Right lobe of liver (tissue), 6 donors: ENCODE measurements at regions not wholly inside any gene's neighbourhood (a gene's known extent, or its start where the extent isn't known, plus 50 kb on each side); places are given as distances from the start of the nearest gene placed in this dataset.

Experiments
- ATAC-seq, 4 donors: fragments of 200-7000 bp; cut with Tn5 transposase; one replicate each; pipeline ENCODE4 v1.9.1; 2020; ENCODE audit warnings: mild to moderate bottlenecking in 4 of 4, moderate library complexity in 4 of 4
- DNase-seq, 3 donors: peaks; one replicate each; pipeline ENCODE4 v3.0.0-alpha.2; 2020
- H3K27ac ChIP-seq, 3 donors: fragments of 200-600 bp; one replicate each; pipeline ENCODE4 v1.8.0; 2022
- H3K27me3 ChIP-seq, 2 donors: fragments of 200-600 bp; one replicate each; pipeline ENCODE4 v1.8.0; 2022
- H3K36me3 ChIP-seq, 4 donors: fragments of 200-600 bp; sonication (generic) in 1 of 4; one replicate each; pipeline versions ENCODE4 v1.5.1 to v1.8.0; 2017 to 2022; ENCODE audit warnings: control low read depth in 1 of 4
- H3K4me1 ChIP-seq, 4 donors: fragments of 200-600 bp; sonication (generic) in 1 of 4; one replicate each; pipeline versions ENCODE4 v1.5.1 to v1.8.0; 2017 to 2022; ENCODE audit warnings: control low read depth in 1 of 4
- H3K4me3 ChIP-seq, 3 donors: fragments of 200-600 bp; one replicate each; pipeline ENCODE4 v1.8.0; 2022
- H3K9me3 ChIP-seq, 4 donors: fragments of 200-600 bp; sonication (generic) in 1 of 4; one replicate each; pipeline versions ENCODE4 v1.5.1 to v1.8.0; 2017 to 2022; ENCODE audit warnings: control low read depth in 1 of 4
- CTCF ChIP-seq, 4 donors: fragments of 200-600 bp in 3 of 4; fragments of 450-650 bp in 1 of 4; IDR thresholded peaks; one replicate each; pipeline versions ENCODE4 v1.5.1 to v1.8.0; 2016 to 2022; ENCODE audit warnings: antibody characterized with exemption in 4 of 4, mild to moderate bottlenecking in 2 of 4
- POLR2A ChIP-seq: fragments of 450-650 bp; IDR thresholded peaks from one replicate; pipeline ENCODE4 v1.6.1; 2017; ENCODE audit warnings: antibody characterized with exemption, mild to moderate bottlenecking
- WGBS: methylation state at CpG from one replicate; pipeline ENCODE4 v1.1.6; 2018; ENCODE audit warnings: low coverage, low lambda C conversion rate; ENCODE audit not compliant: insufficient coverage; ENCODE audit errors: missing lambda C conversion rate; 5-methylcytosine and 5-hydroxymethylcytosine counted together
- intact Hi-C, 2 donors: fragments of 100-400 bp; cut with DNase I; formaldehyde crosslinking; loops; one replicate each; pipeline versions ENCODE4 v1.11.2 to v1.14.1; 2022
- donor health status: DM: no; HTN: yes; CAD: no.
- donor health status: DM: no; HTN: no; CAD: no.
- donor health status: DM: no; HTN: no; CAD: no.
- donor health status: DM: no; HTN: yes; CAD: no.
- donor health status: DM: no; HTN: yes; CAD: no.

DNA sequence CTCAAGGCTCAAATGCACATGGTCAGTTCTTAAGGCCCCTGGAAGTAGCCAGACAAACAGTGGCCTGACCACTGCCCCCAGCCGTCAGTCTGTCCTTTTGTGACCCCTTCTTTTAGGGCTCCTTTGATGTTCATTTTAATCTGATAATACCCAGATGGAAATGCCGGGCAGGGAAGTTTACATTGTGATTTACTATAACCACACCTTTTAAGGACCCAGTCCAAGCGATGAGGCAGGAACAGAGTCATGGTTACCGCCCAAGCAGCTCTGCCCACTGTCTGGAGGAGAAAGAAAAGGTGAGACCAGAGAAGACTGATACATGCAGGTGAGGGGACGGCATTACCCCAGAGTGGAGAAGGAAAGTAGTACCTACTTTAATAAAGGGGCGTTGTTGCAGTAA, 110.6 kb downstream of the PLEKHG1 start:
- H3K27ac ChIP-seq, result no peak overlapping the region
- H3K27me3 ChIP-seq, result no peaks in the 10 kb centered on the region
- no peaks in the 10 kb centered on the region for H3K36me3 ChIP-seq
- H3K4me3 ChIP-seq, result no peak overlapping the region
- no peaks in the 10 kb centered on the region for H3K9me3 ChIP-seq
- intact Hi-C loops, result no loop called here
- WGBS, result 81% methylated on average over 6 of the region's 6 CpGs
- peaks cover 0 to 15% (median 4%) of the 10 kb centered on the region in 4 donors for H3K4me1 ChIP-seq
- ATAC-seq (no peak), DNase-seq (no peak)
- TF ChIP-seq CTCF (IDR thresholded peaks at IDR 0.05) (no peak), POLR2A (no peak)

DNA sequence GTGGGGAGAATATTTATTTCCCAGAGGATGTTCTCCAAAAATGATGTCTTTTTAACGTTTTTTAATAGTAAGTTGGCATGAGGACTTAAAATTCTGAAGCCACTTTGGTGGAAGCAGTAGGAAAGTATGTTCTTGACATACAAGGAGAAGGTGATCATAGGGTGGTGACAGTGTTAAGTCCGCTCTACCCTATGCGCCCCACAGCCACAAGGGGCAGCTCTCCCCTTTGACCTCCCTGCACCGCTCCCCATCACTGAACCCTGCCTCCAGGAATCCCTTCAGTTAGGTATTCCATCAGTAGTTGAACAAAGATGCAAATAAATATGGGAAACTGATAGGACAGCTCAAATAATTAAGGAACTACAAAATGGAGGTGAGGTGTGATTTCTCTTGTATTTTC, 111.4 kb downstream of the PLEKHG1 start:
- intact Hi-C loops, result no loop called here
- H3K36me3 ChIP-seq, result no peaks in the 10 kb centered on the region
- no peak overlapping the region for H3K27ac ChIP-seq
- WGBS, result 78% methylated on average over 2 of the region's 4 CpGs
- H3K9me3 ChIP-seq, result no peaks in the 10 kb centered on the region
- TF ChIP-seq CTCF (IDR thresholded peaks at IDR 0.05) (no peak), POLR2A (no peak)
- no peak overlapping the region for H3K4me3 ChIP-seq
- no peak for DNase-seq
- no peaks in the 10 kb centered on the region for H3K27me3 ChIP-seq
- no peak for ATAC-seq
- H3K4me1 ChIP-seq, result peaks cover 0 to 15% (median 4%) of the 10 kb centered on the region in 4 donors

GRCh38 chr6:150711584-150712504, 112.2 kb downstream of the PLEKHG1 start:
- Histone ChIP-seq H3K36me3 (no peaks in the 10 kb centered on the region), H3K27ac (peak overlapping the region in 1 of 3 donors; percentile 49), H3K27me3 (no peaks in the 10 kb centered on the region), H3K9me3 (no peaks in the 10 kb centered on the region), H3K4me1 (peaks cover 0 to 15% (median 4%) of the 10 kb centered on the region in 4 donors), H3K4me3 (no peak overlapping the region)
- no peak for TF ChIP-seq POLR2A
- TF ChIP-seq CTCF (IDR thresholded peaks at IDR 0.05), result no peak
- DNase-seq (peak; percentile 77 to 82 (median 79)), ATAC-seq (peak; percentile 75 to 90 (median 88))
- 27% methylated on average over 8 of the region's 8 CpGs for WGBS
- intact Hi-C loops, result no loop called here

GRCh38 chr6:150712505-150713252, 113.0 kb downstream of the PLEKHG1 start:
- no peaks in the 10 kb centered on the region for H3K27me3 ChIP-seq
- WGBS, result 85% methylated on average over 7 of the region's 7 CpGs
- ATAC-seq (no peak), DNase-seq (no peak)
- no peaks in the 10 kb centered on the region for H3K36me3 ChIP-seq
- peaks cover 0 to 18% (median 4%) of the 10 kb centered on the region in 4 donors for H3K4me1 ChIP-seq
- intact Hi-C loops, result no loop called here
- peak overlapping the region in 1 of 3 donors; percentile 49 for H3K27ac ChIP-seq
- H3K9me3 ChIP-seq, result no peaks in the 10 kb centered on the region
- no peak for TF ChIP-seq CTCF (IDR thresholded peaks at IDR 0.05)
- TF ChIP-seq POLR2A, result no peak
- no peak overlapping the region for H3K4me3 ChIP-seq
